22Rv1 (cell line): ENCODE measurements at regions not wholly inside any gene's neighbourhood (a gene's known extent, or its start where the extent isn't known, plus 50 kb on each side); places are given as distances from the start of the nearest gene placed in this dataset.
"Not testable (repeated sequence)": the region's sequence is repeated elsewhere in the genome, so short reads cannot be mapped to it uniquely, and the experiment has no call there.

Experiments used
- ZFX ChIP-seq: fragments of 450-650 bp; IDR thresholded peaks from 2 replicates; pipeline ENCODE4 v1.6.1; 2017; ENCODE audit warnings: antibody characterized with exemption, borderline replicate concordance
- TF ChIP-seq, protein P1 (sequence below): fragments of 450-650 bp; IDR thresholded peaks from 2 replicates; pipeline ENCODE4 v1.5.1; 2017; ENCODE audit warnings: mild to moderate bottlenecking

DNA sequence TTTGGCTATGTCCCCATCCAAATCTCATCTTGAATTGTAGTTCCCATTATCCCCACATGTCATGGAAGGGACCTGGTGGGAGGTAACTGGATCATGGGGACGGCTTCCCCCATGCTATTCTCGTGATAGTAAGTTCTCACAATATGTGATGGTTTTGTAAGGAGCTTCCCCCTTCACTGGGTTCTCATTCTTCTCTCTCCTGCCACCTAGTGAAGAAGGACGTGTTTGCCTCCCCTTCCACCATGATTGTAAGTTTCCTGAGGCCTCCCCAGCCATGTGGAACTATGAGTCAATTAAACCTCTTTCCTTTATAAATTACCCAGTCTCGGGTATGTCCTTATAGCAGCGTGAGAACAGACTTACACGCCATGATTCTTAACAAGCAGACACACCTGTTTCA is 165.6 kb downstream of the XPNPEP1 start:
- TF ChIP-seq, protein P1, sequence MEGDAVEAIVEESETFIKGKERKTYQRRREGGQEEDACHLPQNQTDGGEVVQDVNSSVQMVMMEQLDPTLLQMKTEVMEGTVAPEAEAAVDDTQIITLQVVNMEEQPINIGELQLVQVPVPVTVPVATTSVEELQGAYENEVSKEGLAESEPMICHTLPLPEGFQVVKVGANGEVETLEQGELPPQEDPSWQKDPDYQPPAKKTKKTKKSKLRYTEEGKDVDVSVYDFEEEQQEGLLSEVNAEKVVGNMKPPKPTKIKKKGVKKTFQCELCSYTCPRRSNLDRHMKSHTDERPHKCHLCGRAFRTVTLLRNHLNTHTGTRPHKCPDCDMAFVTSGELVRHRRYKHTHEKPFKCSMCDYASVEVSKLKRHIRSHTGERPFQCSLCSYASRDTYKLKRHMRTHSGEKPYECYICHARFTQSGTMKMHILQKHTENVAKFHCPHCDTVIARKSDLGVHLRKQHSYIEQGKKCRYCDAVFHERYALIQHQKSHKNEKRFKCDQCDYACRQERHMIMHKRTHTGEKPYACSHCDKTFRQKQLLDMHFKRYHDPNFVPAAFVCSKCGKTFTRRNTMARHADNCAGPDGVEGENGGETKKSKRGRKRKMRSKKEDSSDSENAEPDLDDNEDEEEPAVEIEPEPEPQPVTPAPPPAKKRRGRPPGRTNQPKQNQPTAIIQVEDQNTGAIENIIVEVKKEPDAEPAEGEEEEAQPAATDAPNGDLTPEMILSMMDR, result peak; percentile 61
- TF ChIP-seq ZFX, result not testable (repeated sequence)
